Upper lobe of left lung (tissue), 4 donors: ENCODE measurements at regions not wholly inside any gene's neighbourhood (a gene's known extent, or its start where the extent isn't known, plus 50 kb on each side); places are given as distances from the start of the nearest gene placed in this dataset.

Source experiments
- CTCF ChIP-seq, 6 experiments: fragments of 450-650 bp in 4 of 6; fragments of 200-600 bp in 2 of 6; sonication (generic) in 2 of 6; IDR thresholded peaks; one replicate each; pipeline ENCODE4 v1.5.1; 2016 to 2019; ENCODE audit warnings: antibody characterized with exemption in 6 of 6
- POLR2AphosphoS5 ChIP-seq, 2 donors: sonication (generic); formaldehyde crosslinking; IDR thresholded peaks; one replicate each; pipeline ENCODE4 v1.5.1; 2017; ENCODE audit warnings: antibody characterized with exemption in 2 of 2

GRCh38 chr13:103284466-103284865 is 218.2 kb upstream of the SLC10A2 start:
- TF ChIP-seq CTCF (IDR thresholded peaks at IDR 0.05) (no peak), POLR2AphosphoS5 (IDR thresholded peaks at IDR 0.05) (no peak)
